Cardiac fibroblast (primary cell): ENCODE measurements at regions not wholly inside any gene's neighbourhood (a gene's known extent, or its start where the extent isn't known, plus 50 kb on each side); places are given as distances from the start of the nearest gene placed in this dataset.
A peak's percentile ranks its signal among the peaks of the same experiment; 100 is the strongest.

Source experiments
- DNase-seq, 2 donors: peaks; one replicate each; pipeline versions ENCODE4 v3.0.0 to v3.0.0-alpha.2; 2010; ENCODE audit warnings: low read depth in 2 of 2
- H3K4me3 ChIP-seq, 2 donors: replicated peaks in 1 of 2; 1 replicate in 1 of 2; 2 replicates in 1 of 2; pipeline ENCODE4 v1.5.1; 2011; ENCODE audit warnings: low read depth in 2 of 2, low read length in 2 of 2, mild to moderate bottlenecking in 2 of 2, moderate library complexity in 1 of 2
- CTCF ChIP-seq: IDR thresholded peaks from one replicate; pipeline ENCODE4 v1.5.1; 2011; ENCODE audit warnings: low read depth, mild to moderate bottlenecking, low read length, inconsistent platforms

GRCh38 chr6:87950614-87951013 lies 97.0 kb upstream of the SPACA1 start:
- no peak overlapping the region for H3K4me3 ChIP-seq
- TF ChIP-seq CTCF, result no peak
- no peak for DNase-seq

GRCh38 chr6:87949194-87949593 lies 98.4 kb upstream of the SPACA1 start:
- no peak overlapping the region for H3K4me3 ChIP-seq
- no peak for TF ChIP-seq CTCF
- no peak for DNase-seq

GRCh38 chr6:87946669-87947068 lies 101.0 kb upstream of the SPACA1 start:
- no peak for TF ChIP-seq CTCF
- DNase-seq, result no peak
- H3K4me3 ChIP-seq, result no peak overlapping the region

- H3K4me3 ChIP-seq, result no peak overlapping the region
- peak in 1 of 2 donors; percentile 8 for DNase-seq
- TF ChIP-seq CTCF, result no peak
These were observed 101.7 kb upstream of the SPACA1 start for GRCh38 chr6:87945966-87946365.

- DNase-seq, result no peak
These were observed 102.5 kb upstream of the SPACA1 start for GRCh38 chr6:87945181-87945580.

GRCh38 chr6:87944541-87944954 lies 103.1 kb upstream of the SPACA1 start:
- peak; percentile 5 for TF ChIP-seq CTCF
- peak; percentile 37 to 66 for DNase-seq
- no peak overlapping the region for H3K4me3 ChIP-seq

More at GRCh38 chr6:87945181-87945580, 102.5 kb upstream of the SPACA1 start:
- no peak overlapping the region for H3K4me3 ChIP-seq
- no peak for TF ChIP-seq CTCF

GRCh38 chr6:87943191-87943590 lies 104.5 kb upstream of the SPACA1 start:
- TF ChIP-seq CTCF, result no peak
- DNase-seq, result no peak

More at GRCh38 chr6:87943191-87943590, 104.5 kb upstream of the SPACA1 start:
- no peak overlapping the region for H3K4me3 ChIP-seq
